ENCODE measurements at regions not wholly inside any gene's neighbourhood (a gene's known extent, or its start where the extent isn't known, plus 50 kb on each side); places are given as distances from the start of the nearest gene placed in this dataset.

- TF ChIP-seq POLR2A (IDR thresholded peaks at IDR 0.05) (no peak), CTCF (IDR thresholded peaks at IDR 0.05) (no peak)
Measured at GRCh38 chr3:139101396-139101795, 56.7 kb upstream of the PRR23C start.

All from esophagus squamous epithelium (tissue), 4 donors.